ENCODE measurements at regions not wholly inside any gene's neighbourhood (a gene's known extent, or its start where the extent isn't known, plus 50 kb on each side); places are given as distances from the start of the nearest gene placed in this dataset.

- no peak for TF ChIP-seq CTCF (IDR thresholded peaks at IDR 0.05)
- no peak for TF ChIP-seq POLR2A (IDR thresholded peaks at IDR 0.05)
Observed at GRCh38 chrX:9184211-9184610, 150.3 kb upstream of the FAM9B start.
